Embryonic facial prominence (tissue), 1 donor: ENCODE measurements at regions not wholly inside any gene's neighbourhood (a gene's known extent, or its start where the extent isn't known, plus 50 kb on each side); places are given as distances from the start of the nearest gene placed in this dataset.
"Not testable (repeated sequence)": the region's sequence is repeated elsewhere in the genome, so short reads cannot be mapped to it uniquely, and the experiment has no call there.

ENCODE experiments used
- DNase-seq: peaks from one replicate; pipeline ENCODE4 v3.0.0-alpha.2; 2016; ENCODE audit errors: extremely low spot score

- DNase-seq: no peak
Observed at GRCh38 chr3:189375532-189375931, 203.8 kb downstream of the TPRG1 start.

GRCh38 chr3:189383630-189384029, 211.9 kb downstream of the TPRG1 start:
- DNase-seq: no peak

GRCh38 chr3:189385880-189386279, 214.1 kb downstream of the TPRG1 start:
- not testable (repeated sequence) for DNase-seq

DNA sequence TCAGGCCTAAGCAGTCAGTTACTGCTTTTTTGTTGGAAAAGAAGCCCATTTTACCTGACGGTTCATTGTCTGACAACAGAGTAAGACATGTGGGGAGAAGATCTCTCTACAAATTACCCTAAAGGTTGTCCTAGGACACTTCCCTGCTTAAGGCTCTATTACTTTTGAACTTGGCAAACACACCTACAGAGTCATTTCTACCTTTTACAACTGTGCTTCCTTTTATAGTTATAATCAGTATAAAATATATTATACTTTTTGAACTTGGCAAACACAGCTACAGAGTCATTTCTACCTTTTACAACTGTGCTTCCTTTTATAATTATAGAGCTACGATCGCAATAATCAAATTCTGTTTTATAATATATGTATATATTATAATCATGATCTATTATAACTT, 215.0 kb downstream of the TPRG1 start:
- no peak for DNase-seq

DNA sequence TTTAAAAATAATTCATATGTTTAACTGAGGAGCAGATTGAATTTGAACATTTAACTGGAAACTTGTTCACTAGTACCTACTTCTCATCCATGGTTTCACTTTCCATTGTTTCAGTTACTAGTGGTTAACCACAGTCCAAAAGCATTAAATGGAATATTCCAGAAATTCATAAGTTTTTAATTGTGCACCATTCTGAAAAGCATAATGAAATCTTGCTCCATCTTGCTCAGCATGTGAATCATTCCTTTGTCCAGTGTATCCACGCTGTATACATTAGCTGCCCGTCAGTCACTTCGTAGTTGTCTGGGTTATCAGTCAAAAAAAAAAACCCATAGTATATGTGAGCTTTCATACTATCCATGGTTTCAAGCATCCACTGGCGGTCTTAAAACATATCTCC, 217.6 kb downstream of the TPRG1 start:
- no peak for DNase-seq

DNA sequence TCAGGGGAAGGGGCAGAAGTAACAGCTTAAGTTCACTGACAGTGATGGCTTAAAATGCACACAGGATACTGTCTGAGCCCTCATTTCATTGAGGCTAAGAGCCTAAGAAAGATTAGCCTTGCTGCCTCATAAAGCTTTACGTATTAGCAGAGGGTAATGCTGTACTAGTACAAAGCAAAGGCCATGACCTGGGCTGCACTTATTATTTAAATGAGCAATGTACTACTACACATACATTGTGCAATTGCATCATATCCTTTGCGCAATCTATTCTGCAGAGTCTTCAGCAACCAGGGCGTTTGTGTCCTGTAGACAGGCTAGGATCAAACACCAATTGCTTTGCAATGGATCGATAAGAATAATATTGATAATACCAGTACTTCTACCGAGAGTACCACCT, 221.8 kb downstream of the TPRG1 start:
- DNase-seq: no peak

- DNase-seq: no peak
Observed at GRCh38 chr3:189394599-189395121, 222.9 kb downstream of the TPRG1 start.

DNA sequence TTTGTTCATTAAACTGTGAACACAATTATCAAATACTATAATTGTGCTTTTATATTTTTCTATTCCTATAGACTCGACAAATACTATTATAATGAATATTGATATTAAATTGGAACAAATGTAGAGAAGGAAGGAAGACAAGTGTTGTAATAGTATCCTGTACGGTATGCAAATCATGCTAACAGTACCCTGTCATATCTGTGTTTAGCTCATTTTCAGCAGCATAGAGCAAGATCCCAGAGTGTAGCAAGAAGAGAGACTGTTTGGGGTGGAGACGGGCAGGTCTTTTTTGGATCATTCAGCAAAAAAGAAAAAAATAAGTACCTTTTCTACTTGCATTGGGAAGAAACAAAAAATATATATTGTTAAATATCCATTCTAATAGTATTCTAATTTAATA, 224.1 kb downstream of the TPRG1 start:
- no peak for DNase-seq

- no peak for DNase-seq
Observed at GRCh38 chr3:189398656-189399055, 226.9 kb downstream of the TPRG1 start.

DNA sequence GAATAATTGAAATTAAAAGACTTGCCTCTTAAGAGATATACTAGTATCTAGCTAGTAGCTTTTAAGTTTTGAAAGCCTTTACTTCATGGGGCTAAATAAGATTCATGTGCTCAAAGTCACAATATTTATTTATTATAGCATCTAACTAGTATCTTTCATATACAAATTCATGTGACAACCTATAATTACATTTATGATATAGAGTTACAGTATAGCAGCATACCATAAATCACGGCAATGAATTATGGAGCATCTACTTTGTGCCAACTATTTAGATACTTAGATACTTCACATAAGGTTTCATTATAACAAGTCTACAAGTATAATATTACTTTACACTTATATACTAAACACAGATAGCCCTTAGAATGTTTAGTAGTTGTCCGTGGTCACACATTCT, 229.4 kb downstream of the TPRG1 start:
- no peak for DNase-seq

- no peak for DNase-seq
Observed at GRCh38 chr3:189403194-189403593, 228.0 kb upstream of the TP63 start.

DNA sequence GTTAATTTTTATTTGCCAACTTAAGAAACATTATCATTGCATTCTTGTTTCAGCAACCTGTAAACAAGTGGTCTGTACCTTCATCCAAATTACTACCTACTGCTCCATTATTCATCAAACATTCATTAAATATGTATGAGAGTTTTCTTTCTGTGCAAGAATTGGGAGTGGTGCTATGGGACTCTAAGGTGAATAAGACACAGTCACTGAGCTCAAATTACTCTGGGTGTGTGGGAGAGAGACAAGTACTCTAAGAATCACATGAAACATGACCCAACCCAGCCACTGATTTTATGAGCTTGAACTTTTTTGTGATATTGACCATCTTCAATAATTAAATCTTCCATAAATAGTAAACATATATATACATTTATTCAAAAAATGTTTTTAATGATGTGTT, 227.2 kb upstream of the TP63 start:
- DNase-seq: no peak

DNA sequence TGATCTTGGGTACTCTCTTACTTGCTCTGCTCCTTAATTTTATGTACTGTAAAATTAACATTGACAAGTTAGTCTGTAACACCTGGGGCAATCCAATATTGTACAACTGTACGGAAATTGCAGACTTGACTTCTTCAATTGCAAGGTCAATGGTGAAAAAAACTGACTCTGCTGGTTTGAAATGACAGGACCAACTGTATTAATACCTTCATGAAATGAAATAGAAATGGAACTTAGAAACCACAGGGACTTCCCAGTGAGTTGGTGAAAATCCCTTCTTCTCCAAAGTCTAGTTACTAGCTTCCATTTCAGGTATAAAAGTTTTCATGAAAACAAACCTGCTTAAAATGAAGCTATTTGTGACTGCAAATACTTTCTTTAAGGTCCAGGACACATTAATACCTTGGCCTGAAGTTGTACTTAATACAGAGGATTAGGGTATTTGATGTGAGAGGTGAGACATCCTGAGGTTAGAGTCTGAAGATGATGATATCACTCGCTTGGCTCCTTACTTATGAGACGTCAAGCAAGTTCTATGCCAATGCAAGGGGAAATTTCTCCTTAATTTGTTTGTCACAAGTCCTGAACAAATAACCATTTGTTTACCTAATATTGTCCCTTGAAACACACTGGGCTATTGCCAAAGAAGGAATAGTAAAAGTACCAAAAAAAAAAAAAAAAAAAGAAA, 226.2 kb upstream of the TP63 start:
- no peak for DNase-seq

DNA sequence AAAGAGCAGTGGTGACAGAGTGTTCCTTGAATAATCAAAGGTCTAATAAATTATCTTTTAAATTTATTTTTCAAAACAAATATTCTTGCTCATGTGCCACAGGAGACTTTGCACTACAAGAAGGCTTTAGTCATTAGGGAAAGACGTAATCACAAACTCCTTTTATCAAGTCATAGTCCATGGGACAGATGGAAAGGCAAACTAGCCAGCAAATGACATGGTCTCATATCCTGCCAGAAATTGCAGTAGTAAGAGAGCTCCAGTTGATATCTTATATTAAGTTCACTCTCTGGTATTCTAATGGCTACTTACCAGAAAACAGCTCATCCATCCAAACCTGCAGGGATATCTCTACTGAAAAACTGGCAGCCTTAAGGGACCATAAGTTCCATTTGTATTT, 225.0 kb upstream of the TP63 start:
- no peak for DNase-seq

- DNase-seq: no peak
Observed at GRCh38 chr3:189410522-189410921, 220.7 kb upstream of the TP63 start.

DNA sequence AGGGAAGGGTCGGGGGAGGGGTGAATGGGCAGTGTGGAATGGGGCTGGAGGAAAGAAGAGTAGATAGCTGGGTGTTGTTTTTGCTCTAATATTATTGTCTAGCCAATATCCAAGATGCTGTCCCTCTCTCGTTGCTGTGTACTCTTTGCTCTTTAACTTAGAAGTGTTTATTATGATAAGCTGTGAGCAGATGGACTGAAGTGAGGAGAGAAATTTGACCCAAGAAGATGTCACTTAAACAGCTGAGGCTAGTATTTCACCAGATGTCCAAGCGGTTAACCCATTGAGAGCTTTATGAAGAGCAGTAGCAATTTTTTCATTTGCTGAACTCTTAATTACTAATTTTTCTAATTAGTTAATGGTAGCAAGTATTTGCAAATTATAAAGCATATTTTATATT, 212.2 kb upstream of the TP63 start:
- no peak for DNase-seq

- DNase-seq: no peak
Observed at GRCh38 chr3:189419683-189420082, 211.5 kb upstream of the TP63 start.

- DNase-seq: no peak
Observed at GRCh38 chr3:189424922-189425321, 206.3 kb upstream of the TP63 start.

DNA sequence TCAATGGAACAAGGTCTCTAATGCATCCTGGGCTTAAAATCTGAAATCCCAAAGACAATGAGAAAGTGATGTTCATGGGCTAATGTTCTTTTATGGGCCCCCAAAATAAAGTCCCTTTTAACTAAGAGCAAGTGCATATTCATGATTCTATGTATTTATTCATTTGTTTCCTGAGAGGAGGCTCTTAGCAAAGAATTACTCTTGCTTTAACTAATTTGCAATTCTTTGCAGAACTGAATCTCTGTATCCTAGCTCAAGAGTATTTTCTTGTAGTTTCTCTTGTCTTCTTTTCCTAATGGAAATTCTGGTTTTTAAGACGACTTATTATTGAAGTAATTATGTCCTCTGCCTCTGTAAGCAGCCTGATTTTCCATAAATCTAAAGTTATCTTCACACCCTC, 202.2 kb upstream of the TP63 start:
- no peak for DNase-seq

GRCh38 chr3:189430166-189430565, 201.0 kb upstream of the TP63 start:
- DNase-seq: no peak

DNA sequence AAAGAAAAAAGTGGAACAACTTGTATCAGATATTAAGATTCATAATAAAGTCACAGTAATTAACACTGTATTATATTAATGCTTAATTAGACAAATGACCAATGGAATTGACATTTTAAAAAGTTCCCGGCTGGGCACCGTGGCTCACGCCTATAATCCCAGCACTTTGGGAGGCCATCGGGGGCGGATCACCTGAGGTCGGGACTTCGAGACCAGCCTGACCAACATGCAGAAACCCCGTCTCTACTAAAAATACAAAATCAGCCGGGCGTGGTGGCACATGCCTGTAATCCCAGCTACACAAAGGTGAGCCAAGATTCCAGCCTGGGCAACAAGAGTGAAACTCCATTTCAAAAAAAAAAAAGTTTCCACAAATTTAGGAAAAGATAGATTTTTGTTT, 188.9 kb upstream of the TP63 start:
- not testable (repeated sequence) for DNase-seq

- no peak for DNase-seq
Observed at GRCh38 chr3:189446959-189447560, 184.1 kb upstream of the TP63 start.

- DNase-seq: no peak
Observed at GRCh38 chr3:189449084-189449483, 182.1 kb upstream of the TP63 start.

- DNase-seq: no peak
Observed at GRCh38 chr3:189455009-189455408, 176.2 kb upstream of the TP63 start.
